Upper lobe of left lung (tissue), 6 donors: ENCODE measurements at regions not wholly inside any gene's neighbourhood (a gene's known extent, or its start where the extent isn't known, plus 50 kb on each side); places are given as distances from the start of the nearest gene placed in this dataset.

Source experiments
- ATAC-seq, 2 donors: fragments of 200-7000 bp; cut with Tn5 transposase; one replicate each; pipeline ENCODE4 v1.9.1; 2022; ENCODE audit warnings: mild to moderate bottlenecking in 2 of 2, moderate library complexity in 2 of 2; ENCODE audit not compliant: low FRiP score in 2 of 2
- DNase-seq, 2 donors: peaks; one replicate each; pipeline ENCODE4 v3.0.0-alpha.2; 2019 to 2020
- H3K27ac ChIP-seq, 4 donors: fragments of 200-600 bp; sonication (generic); one replicate each; pipeline ENCODE4 v1.5.1; 2016 to 2019
- H3K27me3 ChIP-seq, 4 donors: fragments of 200-600 bp; sonication (generic); one replicate each; pipeline ENCODE4 v1.5.1; 2017 to 2019
- H3K36me3 ChIP-seq, 4 donors: fragments of 200-600 bp; sonication (generic); one replicate each; pipeline ENCODE4 v1.5.1; 2016 to 2019
- H3K4me1 ChIP-seq, 4 donors: fragments of 200-600 bp; sonication (generic); one replicate each; pipeline ENCODE4 v1.5.1; 2018 to 2019
- H3K4me3 ChIP-seq, 4 donors: fragments of 200-600 bp; sonication (generic); one replicate each; pipeline ENCODE4 v1.5.1; 2017 to 2019; ENCODE audit warnings: mild to moderate bottlenecking in 2 of 4, moderate library complexity in 1 of 4
- H3K9me3 ChIP-seq, 4 donors: fragments of 200-600 bp; sonication (generic); one replicate each; pipeline ENCODE4 v1.5.1; 2018 to 2019
- CTCF ChIP-seq, 6 experiments: fragments of 450-650 bp in 4 of 6; fragments of 200-600 bp in 2 of 6; sonication (generic) in 2 of 6; IDR thresholded peaks; one replicate each; pipeline ENCODE4 v1.5.1; 2016 to 2019; ENCODE audit warnings: antibody characterized with exemption in 6 of 6
- EP300 ChIP-seq, 4 donors: sonication (generic); formaldehyde crosslinking; IDR thresholded peaks; one replicate each; pipeline ENCODE4 v1.5.1; 2017; ENCODE audit warnings: antibody characterized with exemption in 4 of 4, control low read depth in 2 of 4
- POLR2A ChIP-seq, 4 donors: fragments of 450-650 bp; IDR thresholded peaks; one replicate each; pipeline ENCODE4 v1.5.1; 2016 to 2017; ENCODE audit warnings: antibody characterized with exemption in 4 of 4, mild to moderate bottlenecking in 2 of 4
- POLR2AphosphoS5 ChIP-seq, 2 donors: sonication (generic); formaldehyde crosslinking; IDR thresholded peaks; one replicate each; pipeline ENCODE4 v1.5.1; 2017; ENCODE audit warnings: antibody characterized with exemption in 2 of 2
- WGBS, 2 donors: methylation state at CpG; one replicate each; pipeline ENCODE4 v1.1.5; 2017 to 2018; 5-methylcytosine and 5-hydroxymethylcytosine counted together
- donor health status: DM: no; HTN: no; CAD: no; lungs with moderate emphysema.
- donor health status: DM: no; HTN: yes; CAD: no; lungs with severe emphysema.

GRCh38 chr1:73784026-73784425 lies 413.9 kb downstream of the LRRIQ3 start:
- whole genome bisulfite sequencing, 2 donors, result 85 to 91% methylated on average over 2 of the region's 2 CpGs
- DNase-seq, result no peak

GRCh38 chr1:73783352-73783751 lies 414.6 kb downstream of the LRRIQ3 start:
- no peaks in the 10 kb centered on the region for H3K9me3 ChIP-seq
- H3K27ac ChIP-seq, result no peak overlapping the region
- no peaks in the 10 kb centered on the region for H3K27me3 ChIP-seq
- no peak overlapping the region for H3K4me3 ChIP-seq
- WGBS, 2 donors, result 56 to 64% methylated on average over 6 of the region's 6 CpGs
- ATAC-seq (no peak), DNase-seq (no peak)
- TF ChIP-seq POLR2A (IDR thresholded peaks at IDR 0.05) (no peak), CTCF (IDR thresholded peaks at IDR 0.05) (no peak), EP300 (IDR thresholded peaks at IDR 0.05) (no peak), POLR2AphosphoS5 (IDR thresholded peaks at IDR 0.05) (no peak)
- no peaks in the 10 kb centered on the region for H3K36me3 ChIP-seq
- H3K4me1 ChIP-seq, result no peaks in the 10 kb centered on the region

More at GRCh38 chr1:73784026-73784425, 413.9 kb downstream of the LRRIQ3 start:
- H3K4me3 ChIP-seq, result no peak overlapping the region
- no peak overlapping the region for H3K27ac ChIP-seq
- H3K9me3 ChIP-seq, result no peaks in the 10 kb centered on the region
- TF ChIP-seq CTCF (IDR thresholded peaks at IDR 0.05) (no peak), EP300 (IDR thresholded peaks at IDR 0.05) (no peak), POLR2A (IDR thresholded peaks at IDR 0.05) (no peak), POLR2AphosphoS5 (IDR thresholded peaks at IDR 0.05) (no peak)
- no peak for ATAC-seq
- H3K36me3 ChIP-seq, result no peaks in the 10 kb centered on the region
- H3K4me1 ChIP-seq, result no peaks in the 10 kb centered on the region
- no peaks in the 10 kb centered on the region for H3K27me3 ChIP-seq

- no peak for TF ChIP-seq POLR2AphosphoS5 (IDR thresholded peaks at IDR 0.05)
- H3K9me3 ChIP-seq, result no peaks in the 10 kb centered on the region
- 64 to 69% methylated on average over 2 of the region's 2 CpGs for WGBS, 2 donors
Observed at GRCh38 chr1:73782901-73783300, 415.1 kb downstream of the LRRIQ3 start.

GRCh38 chr1:73781251-73781650 lies 416.7 kb downstream of the LRRIQ3 start:
- Histone ChIP-seq H3K4me3 (no peak overlapping the region), H3K36me3 (no peaks in the 10 kb centered on the region), H3K4me1 (no peaks in the 10 kb centered on the region), H3K9me3 (no peaks in the 10 kb centered on the region), H3K27me3 (no peaks in the 10 kb centered on the region), H3K27ac (no peak overlapping the region)
- WGBS, 2 donors, result 84 to 85% methylated on average over 2 of the region's 2 CpGs
- DNase-seq (no peak), ATAC-seq (no peak)
- TF ChIP-seq POLR2AphosphoS5 (IDR thresholded peaks at IDR 0.05), result no peak
- no peak for TF ChIP-seq EP300 (IDR thresholded peaks at IDR 0.05)
- no peak for TF ChIP-seq CTCF (IDR thresholded peaks at IDR 0.05)
- no peak for TF ChIP-seq POLR2A (IDR thresholded peaks at IDR 0.05)

More at GRCh38 chr1:73782901-73783300, 415.1 kb downstream of the LRRIQ3 start:
- ATAC-seq, result no peak
- no peaks in the 10 kb centered on the region for H3K36me3 ChIP-seq
- DNase-seq, result no peak
- H3K27me3 ChIP-seq, result no peaks in the 10 kb centered on the region
- no peaks in the 10 kb centered on the region for H3K4me1 ChIP-seq
- no peak overlapping the region for H3K27ac ChIP-seq
- H3K4me3 ChIP-seq, result no peak overlapping the region

- Histone ChIP-seq H3K4me1 (no peaks in the 10 kb centered on the region), H3K27ac (no peak overlapping the region), H3K36me3 (no peaks in the 10 kb centered on the region), H3K27me3 (no peaks in the 10 kb centered on the region), H3K9me3 (no peaks in the 10 kb centered on the region), H3K4me3 (no peak overlapping the region)
- WGBS, 2 donors, result 68 to 74% methylated on average over 3 of the region's 3 CpGs
- DNase-seq (no peak), ATAC-seq (no peak)
- TF ChIP-seq CTCF (IDR thresholded peaks at IDR 0.05), result no peak
- no peak for TF ChIP-seq POLR2A (IDR thresholded peaks at IDR 0.05)
- TF ChIP-seq POLR2AphosphoS5 (IDR thresholded peaks at IDR 0.05), result no peak
- no peak for TF ChIP-seq EP300 (IDR thresholded peaks at IDR 0.05)
Observed at GRCh38 chr1:73778471-73778870, 419.5 kb downstream of the LRRIQ3 start.
